H1 (cell line): ENCODE measurements at regions not wholly inside any gene's neighbourhood (a gene's known extent, or its start where the extent isn't known, plus 50 kb on each side); places are given as distances from the start of the nearest gene placed in this dataset.

Experiments
- CTCF ChIA-PET: fragments of 300-600 bp; sonication (Branson Sonifier 250); formaldehyde crosslinking; loops from one replicate; lab custom pipeline; 2021; ENCODE audit not compliant: partially characterized antibody; lab: Charles Lee
- POLR2A ChIA-PET: fragments of 300-600 bp; sonication (Branson Sonifier 250); formaldehyde crosslinking; loops from one replicate; lab custom pipeline; 2021; ENCODE audit warnings: inconsistent platforms; ENCODE audit not compliant: partially characterized antibody; lab: Charles Lee
- DNase-seq, 2 experiments: peaks; one replicate each; pipeline versions ENCODE4 v3.0.0 to v3.0.0-alpha.2; 2010 to 2022; ENCODE audit warnings: low spot score in 2 of 2, low read depth in 1 of 2, mixed read lengths in 1 of 2
- FAIRE-seq: peaks from 2 replicates; lab custom pipeline; 2011; peaks lifted over from hg19 to GRCh38; lab: Jason Lieb, UNC
- H2AFZ ChIP-seq: 2 replicates; pipeline ENCODE4 v1.8.1; 2012; ENCODE audit warnings: low read length, inconsistent platforms
- H2AK5ac ChIP-seq: 2 replicates; pipeline ENCODE4 v1.6.1; 2013; ENCODE audit warnings: low read depth, low read length
- H2BK120ac ChIP-seq: replicated peaks from 2 replicates; pipeline ENCODE3; 2013; ENCODE audit warnings: low read depth, low read length, inconsistent platforms
- H2BK12ac ChIP-seq: 2 replicates; pipeline ENCODE4 v1.6.1; 2013; ENCODE audit warnings: low read depth, low read length
- H2BK15ac ChIP-seq: 2 replicates; pipeline ENCODE4 v1.6.1; 2013; ENCODE audit warnings: low read length
- H2BK20ac ChIP-seq: 2 replicates; pipeline ENCODE4 v1.6.1; 2013; ENCODE audit warnings: low read length
- H2BK5ac ChIP-seq: 2 replicates; pipeline ENCODE4 v1.6.1; 2013; ENCODE audit warnings: low read depth, low read length
- H3K14ac ChIP-seq: 2 replicates; pipeline ENCODE4 v1.6.1; 2013; ENCODE audit warnings: inconsistent platforms; ENCODE audit not compliant: insufficient read length
- H3K18ac ChIP-seq: 2 replicates; pipeline ENCODE4 v1.6.1; 2013; ENCODE audit warnings: low read length; ENCODE audit errors: extremely low read depth
- H3K23ac ChIP-seq: 2 replicates; pipeline ENCODE4 v1.6.1; 2013; ENCODE audit warnings: inconsistent platforms; ENCODE audit not compliant: insufficient read length
- H3K23me2 ChIP-seq: 2 replicates; pipeline ENCODE4 v1.6.1; 2013; ENCODE audit warnings: low read depth, low read length
- H3K27ac ChIP-seq: 2 replicates; pipeline ENCODE4 v1.6.1; 2011; ENCODE audit warnings: low read depth, low read length, inconsistent platforms
- H3K27me3 ChIP-seq, 4 experiments: replicated peaks in 1 of 4; 1 replicate in 1 of 4; 2 replicates in 3 of 4; pipeline versions ENCODE4 v1.6.1 to v1.8.1; 2011 to 2013; ENCODE audit warnings: low read length in 3 of 4, mild to moderate bottlenecking in 3 of 4, inconsistent platforms in 2 of 4, mixed read lengths in 2 of 4, moderate library complexity in 1 of 4; ENCODE audit not compliant: control insufficient read depth in 3 of 4, insufficient read depth in 3 of 4; ENCODE audit errors: extremely low read depth in 1 of 4
- H3K36me3 ChIP-seq, 4 experiments: 2 replicates each; pipeline versions ENCODE4 v1.6.1 to v1.8.1; 2011 to 2013; ENCODE audit warnings: mild to moderate bottlenecking in 4 of 4, low read length in 3 of 4, moderate library complexity in 2 of 4, control low read depth in 1 of 4, inconsistent platforms in 1 of 4; ENCODE audit not compliant: insufficient read depth in 4 of 4, control insufficient read depth in 2 of 4
- H3K4ac ChIP-seq: replicated peaks from 2 replicates; pipeline ENCODE3; 2013; ENCODE audit warnings: low read length, low read depth, mixed read lengths, inconsistent platforms; ENCODE audit not compliant: insufficient read length
- H3K4me1 ChIP-seq, 4 experiments: replicated peaks in 1 of 4; 1 replicate in 1 of 4; 2 replicates in 3 of 4; pipeline versions ENCODE4 v1.6.1 to v1.8.1; 2011 to 2013; ENCODE audit warnings: low read length in 3 of 4, inconsistent platforms in 2 of 4, mixed read lengths in 1 of 4; ENCODE audit not compliant: insufficient read depth in 4 of 4, control insufficient read depth in 3 of 4
- H3K4me2 ChIP-seq, 2 experiments: 2 replicates each; pipeline versions ENCODE4 v1.6.1 to v1.8.1; 2011 to 2013; ENCODE audit warnings: low read depth in 2 of 2, low read length in 2 of 2, control low read depth in 1 of 2, inconsistent platforms in 1 of 2, mild to moderate bottlenecking in 1 of 2; ENCODE audit not compliant: insufficient read depth in 1 of 2
- H3K4me3 ChIP-seq, 4 experiments: fragments of 200-600, 300-600 bp in 1 of 4; sonication (generic), shearing (Covaris generic), sonication (Bioruptor Twin) in 1 of 4; 2 replicates each; pipeline versions ENCODE4 v1.5.1 to v1.8.1; 2011 to 2016; ENCODE audit warnings: low read length in 4 of 4, low read depth in 3 of 4, control low read depth in 2 of 4, inconsistent platforms in 2 of 4, mild to moderate bottlenecking in 2 of 4, mixed read lengths in 1 of 4, moderate library complexity in 1 of 4; ENCODE audit not compliant: insufficient read depth in 2 of 4; ENCODE audit errors: extremely low read depth in 1 of 4
- H3K56ac ChIP-seq: replicated peaks from 2 replicates; pipeline ENCODE3; 2013; ENCODE audit warnings: low read depth, mild to moderate bottlenecking, mixed read lengths, low read length, inconsistent platforms; ENCODE audit not compliant: insufficient read length
- H3K79me1 ChIP-seq: 2 replicates; pipeline ENCODE4 v1.6.1; 2013; ENCODE audit warnings: low read depth, low read length, control low read depth
- H3K79me2 ChIP-seq, 2 experiments: 2 replicates each; pipeline versions ENCODE4 v1.6.1 to v1.8.1; 2012 to 2013; ENCODE audit warnings: low read length in 2 of 2, mild to moderate bottlenecking in 2 of 2, inconsistent platforms in 1 of 2; ENCODE audit not compliant: insufficient read depth in 2 of 2, control insufficient read depth in 1 of 2
- H3K9ac ChIP-seq, 4 experiments: replicated peaks in 1 of 4; 1 replicate in 1 of 4; 2 replicates in 3 of 4; pipeline versions ENCODE4 v1.6.1 to v1.8.1; 2011 to 2013; ENCODE audit warnings: low read depth in 3 of 4, low read length in 3 of 4, control low read depth in 2 of 4, mild to moderate bottlenecking in 2 of 4, moderate library complexity in 2 of 4, inconsistent platforms in 1 of 4; ENCODE audit errors: extremely low read depth in 1 of 4
- H3K9me3 ChIP-seq, 2 experiments: 2 replicates each; pipeline versions ENCODE4 v1.6.1 to v1.8.1; 2012 to 2013; ENCODE audit warnings: mild to moderate bottlenecking in 2 of 2, moderate library complexity in 2 of 2, control low read depth in 1 of 2, inconsistent platforms in 1 of 2, low read depth in 1 of 2, low read length in 1 of 2, mixed read lengths in 1 of 2; ENCODE audit not compliant: insufficient read depth in 2 of 2
- H4K20me1 ChIP-seq, 2 experiments: replicated peaks in 1 of 2; 2 replicates each; pipeline versions ENCODE3 to v1.8.1; 2011 to 2013; ENCODE audit warnings: inconsistent platforms in 2 of 2, low read length in 2 of 2, mild to moderate bottlenecking in 1 of 2; ENCODE audit not compliant: insufficient read depth in 2 of 2, control insufficient read depth in 1 of 2
- H4K5ac ChIP-seq: 2 replicates; pipeline ENCODE4 v1.6.1; 2013; ENCODE audit warnings: low read length, low read depth, mixed read lengths, inconsistent platforms; ENCODE audit not compliant: insufficient read length
- H4K8ac ChIP-seq: 2 replicates; pipeline ENCODE4 v1.8.0; 2013; ENCODE audit warnings: mild to moderate bottlenecking, moderate library complexity, low read length, inconsistent platforms; ENCODE audit not compliant: insufficient read depth; ENCODE audit errors: extremely low read depth
- H4K91ac ChIP-seq: replicated peaks from 2 replicates; pipeline ENCODE3; 2013; ENCODE audit warnings: low read length, mixed read lengths, inconsistent platforms; ENCODE audit not compliant: insufficient read length
- FOSL1 ChIP-seq: IDR thresholded peaks from 2 replicates; pipeline ENCODE4 v1.6.1; 2011; ENCODE audit warnings: mild to moderate bottlenecking, low read depth, low read length, moderate library complexity; ENCODE audit not compliant: insufficient read depth
- RAD21 ChIP-seq, 2 experiments: IDR thresholded peaks in 1 of 2; conservative IDR thresholded peaks in 1 of 2; 2 replicates each; pipeline ENCODE4 v1.6.1; 2011; ENCODE audit warnings: low read depth in 2 of 2, low read length in 2 of 2, improper control_type of control experiment in 1 of 2, inconsistent platforms in 1 of 2, mild to moderate bottlenecking in 1 of 2, moderate library complexity in 1 of 2
- WGBS, 2 experiments: shearing (Covaris generic) in 1 of 2; methylation state at CpG; one replicate each; pipeline versions ENCODE4 v1.1.6 to v1.1.7; 2013 to 2015; ENCODE audit warnings: low lambda C conversion rate in 2 of 2, mixed read lengths in 2 of 2, inconsistent platforms in 1 of 2, low coverage in 1 of 2, missing lambda C conversion rate in 1 of 2; ENCODE audit not compliant: insufficient replicate concordance in 2 of 2, insufficient coverage in 1 of 2, insufficient read length in 1 of 2; ENCODE audit errors: extremely low coverage in 1 of 2, missing lambda C conversion rate in 1 of 2; 5-methylcytosine and 5-hydroxymethylcytosine counted together
- TF ChIP-seq, protein P1 (sequence below), 3 experiments: IDR thresholded peaks; 1 replicate in 2 of 3; 2 replicates in 1 of 3; pipeline versions ENCODE4 v1.5.1 to v1.6.1; 2011; ENCODE audit warnings: low read length in 3 of 3, mild to moderate bottlenecking in 3 of 3, inconsistent platforms in 2 of 3, low read depth in 1 of 3, moderate library complexity in 1 of 3; ENCODE audit not compliant: insufficient read depth in 1 of 3; ENCODE audit errors: control extremely low read depth in 1 of 3

DNA sequence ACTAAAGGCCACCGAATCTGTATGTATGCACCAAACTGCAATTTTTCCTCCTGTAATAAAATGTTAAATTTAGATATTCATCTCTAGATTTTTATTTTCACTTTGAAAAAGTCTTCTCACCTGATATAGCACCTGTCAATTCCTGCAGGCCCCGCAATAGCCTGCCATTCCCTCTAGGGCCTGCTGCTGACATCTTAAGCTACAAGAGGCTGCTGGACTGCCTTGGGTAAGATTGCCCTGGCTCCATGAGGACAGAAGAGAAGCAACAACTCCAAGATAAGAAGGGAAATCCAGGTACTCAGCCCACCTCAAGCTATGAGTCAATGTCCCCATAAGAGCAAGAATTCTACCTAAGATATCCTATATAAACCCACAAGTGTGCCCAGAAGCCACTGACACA lies 230.2 kb upstream of the AGTR2 start:
- no peak overlapping the region for H4K8ac ChIP-seq
- TF ChIP-seq FOSL1 (no peak), RAD21 (IDR thresholded peaks at IDR 0.05 in 1 of 2, conservative IDR thresholded peaks at IDR 0.05 in 1 of 2; ENCODE audit: low read depth in 2 of 2, low read length in 2 of 2) (peak in 1 of 2 experiments; percentile 5; a peak in 1 of 4 replicates)
- TF ChIP-seq, protein P1, sequence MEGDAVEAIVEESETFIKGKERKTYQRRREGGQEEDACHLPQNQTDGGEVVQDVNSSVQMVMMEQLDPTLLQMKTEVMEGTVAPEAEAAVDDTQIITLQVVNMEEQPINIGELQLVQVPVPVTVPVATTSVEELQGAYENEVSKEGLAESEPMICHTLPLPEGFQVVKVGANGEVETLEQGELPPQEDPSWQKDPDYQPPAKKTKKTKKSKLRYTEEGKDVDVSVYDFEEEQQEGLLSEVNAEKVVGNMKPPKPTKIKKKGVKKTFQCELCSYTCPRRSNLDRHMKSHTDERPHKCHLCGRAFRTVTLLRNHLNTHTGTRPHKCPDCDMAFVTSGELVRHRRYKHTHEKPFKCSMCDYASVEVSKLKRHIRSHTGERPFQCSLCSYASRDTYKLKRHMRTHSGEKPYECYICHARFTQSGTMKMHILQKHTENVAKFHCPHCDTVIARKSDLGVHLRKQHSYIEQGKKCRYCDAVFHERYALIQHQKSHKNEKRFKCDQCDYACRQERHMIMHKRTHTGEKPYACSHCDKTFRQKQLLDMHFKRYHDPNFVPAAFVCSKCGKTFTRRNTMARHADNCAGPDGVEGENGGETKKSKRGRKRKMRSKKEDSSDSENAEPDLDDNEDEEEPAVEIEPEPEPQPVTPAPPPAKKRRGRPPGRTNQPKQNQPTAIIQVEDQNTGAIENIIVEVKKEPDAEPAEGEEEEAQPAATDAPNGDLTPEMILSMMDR (IDR thresholded peaks at IDR 0.05; ENCODE audit: control extremely low read depth in 1 of 3, insufficient read depth in 1 of 3, low read depth in 1 of 3, low read length in 3 of 3) = peak; percentile 2 to 21 (median 17); a peak in 2 of 4 replicates
- TF ChIP-seq, all 59 proteins: peak for 2
- FAIRE-seq = no peak
- Histone ChIP-seq H3K4ac (no peak overlapping the region), H3K56ac (no peak overlapping the region), H3K36me3 (peaks cover 0 to 10% (median 2%) of the 10 kb centered on the region in 4 experiments; a peak in 3 of 8 replicates), H3K27ac (no peak overlapping the region), H3K9me3 (0 out of 4 replicates have a peak, but pooled peaks cover 0 to under 1% of the 10 kb centered on the region in 2 experiments), H4K20me1 (peaks cover 0 to 7% of the 10 kb centered on the region in 2 experiments), H3K4me3 (no peak overlapping the region), H2BK20ac (no peak overlapping the region), H3K23ac (no peak overlapping the region), H2BK12ac (no peak overlapping the region), H2AK5ac (no peak overlapping the region), H3K79me2 (peaks cover 0 to 28% of the 10 kb centered on the region in 2 experiments; a peak in 2 of 4 replicates), H2BK5ac (no peak overlapping the region), H3K4me1 (peaks cover 0 to 6% (median 3%) of the 10 kb centered on the region in 4 experiments; a peak in 2 of 7 replicates), H3K79me1 (peaks cover 3% of the 10 kb centered on the region; the same call in 1 of the 2 replicates), H2AFZ (no peak overlapping the region), H3K9ac (no peak overlapping the region), H3K4me2 (peak overlapping the region in 1 of 2 experiments; percentile 8; a peak in 1 of 4 replicates), H3K27me3 (no peaks in the 10 kb centered on the region), H4K5ac (no peak overlapping the region), H3K18ac (no peak overlapping the region), H3K23me2 (no peaks in the 10 kb centered on the region), H4K91ac (no peak overlapping the region), H2BK15ac (no peak overlapping the region), H3K14ac (no peak overlapping the region), H2BK120ac (no peak overlapping the region)
- ChIA-PET POLR2A (no interaction called here), CTCF (interaction anchor here (0.6 to 1.9 kb wide), 9 partner anchors 12 to 762 kb away, joined by 3 to 7 read pairs (median 3); no protein-coding TSS in a partner anchor)
- no peak for DNase-seq
- 80% methylated on average over 2 of the region's 2 CpGs; no CpG with 5 or more reads in 1 of the 2 experiments for WGBS, 2 experiments
